Fibroblast of lung (primary cell): ENCODE measurements at regions not wholly inside any gene's neighbourhood (a gene's known extent, or its start where the extent isn't known, plus 50 kb on each side); places are given as distances from the start of the nearest gene placed in this dataset.

Source experiments
- DNase-seq, 2 donors: peaks; one replicate each; pipeline versions ENCODE4 v3.0.0 to v3.0.0-alpha.2; 2010; ENCODE audit warnings: low read depth in 2 of 2
- H2AFZ ChIP-seq: 2 replicates; pipeline ENCODE4 v1.5.1; 2012; ENCODE audit warnings: low read length, control low read depth, inconsistent platforms
- H3K27ac ChIP-seq: 2 replicates; pipeline ENCODE4 v1.5.1; 2011; ENCODE audit warnings: low read length, control low read depth; ENCODE audit not compliant: insufficient read depth
- H3K27me3 ChIP-seq: 2 replicates; pipeline ENCODE4 v1.5.1; 2011; ENCODE audit warnings: mild to moderate bottlenecking, low read length; ENCODE audit not compliant: control insufficient read depth, insufficient read depth
- H3K36me3 ChIP-seq: 2 replicates; pipeline ENCODE4 v1.5.1; 2011; ENCODE audit warnings: low read length; ENCODE audit not compliant: control insufficient read depth, insufficient read depth
- H3K4me1 ChIP-seq: 2 replicates; pipeline ENCODE4 v1.5.1; 2011; ENCODE audit warnings: low read length; ENCODE audit not compliant: control insufficient read depth, insufficient read depth; ENCODE audit errors: extremely low read depth
- H3K4me2 ChIP-seq: 2 replicates; pipeline ENCODE4 v1.5.1; 2011; ENCODE audit warnings: low read length, control low read depth; ENCODE audit not compliant: insufficient read depth; ENCODE audit errors: extremely low read depth
- H3K4me3 ChIP-seq, 4 experiments: fragments of 200-600 bp in 1 of 4; sonication (generic) in 1 of 4; replicated peaks in 1 of 4; 2 replicates each; pipeline ENCODE4 v1.5.1; 2011 to 2016; ENCODE audit warnings: low read length in 4 of 4, low read depth in 3 of 4, mild to moderate bottlenecking in 3 of 4, control low read depth in 2 of 4, inconsistent platforms in 1 of 4, mixed read lengths in 1 of 4; ENCODE audit not compliant: insufficient read depth in 1 of 4; ENCODE audit errors: control extremely low read depth in 1 of 4
- H3K79me2 ChIP-seq: 2 replicates; pipeline ENCODE4 v1.5.1; 2012; ENCODE audit warnings: mild to moderate bottlenecking, low read length, inconsistent platforms; ENCODE audit not compliant: control insufficient read depth, insufficient read depth
- H3K9ac ChIP-seq: 2 replicates; pipeline ENCODE4 v1.5.1; 2011; ENCODE audit warnings: mild to moderate bottlenecking, low read length, control low read depth; ENCODE audit not compliant: insufficient read depth
- H3K9me3 ChIP-seq: 2 replicates; pipeline ENCODE4 v1.5.1; 2012; ENCODE audit warnings: low read depth, low read length; ENCODE audit not compliant: control insufficient read depth, insufficient read depth
- H4K20me1 ChIP-seq: 2 replicates; pipeline ENCODE4 v1.5.1; 2011; ENCODE audit warnings: low read length; ENCODE audit not compliant: control insufficient read depth, insufficient read depth; ENCODE audit errors: extremely low read depth
- EZH2 ChIP-seq: IDR thresholded peaks from 2 replicates; pipeline ENCODE4 v1.5.1; 2012; ENCODE audit warnings: low read length, control low read depth, mild to moderate bottlenecking; ENCODE audit errors: missing control alignments
- TF ChIP-seq, protein P1 (sequence below), 2 donors: IDR thresholded peaks in 1 of 2; conservative IDR thresholded peaks in 1 of 2; 1 replicate in 1 of 2; 2 replicates in 1 of 2; pipeline ENCODE4 v1.5.1; 2011 to 2012; ENCODE audit warnings: low read length in 2 of 2, control low read depth in 1 of 2, inconsistent platforms in 1 of 2, low read depth in 1 of 2, mild to moderate bottlenecking in 1 of 2

- H3K9me3 ChIP-seq, result no peaks in the 10 kb centered on the region
- H3K79me2 ChIP-seq, result no peaks in the 10 kb centered on the region
- no peaks in the 10 kb centered on the region for H4K20me1 ChIP-seq
- no peak for TF ChIP-seq EZH2
- TF ChIP-seq, protein P1, sequence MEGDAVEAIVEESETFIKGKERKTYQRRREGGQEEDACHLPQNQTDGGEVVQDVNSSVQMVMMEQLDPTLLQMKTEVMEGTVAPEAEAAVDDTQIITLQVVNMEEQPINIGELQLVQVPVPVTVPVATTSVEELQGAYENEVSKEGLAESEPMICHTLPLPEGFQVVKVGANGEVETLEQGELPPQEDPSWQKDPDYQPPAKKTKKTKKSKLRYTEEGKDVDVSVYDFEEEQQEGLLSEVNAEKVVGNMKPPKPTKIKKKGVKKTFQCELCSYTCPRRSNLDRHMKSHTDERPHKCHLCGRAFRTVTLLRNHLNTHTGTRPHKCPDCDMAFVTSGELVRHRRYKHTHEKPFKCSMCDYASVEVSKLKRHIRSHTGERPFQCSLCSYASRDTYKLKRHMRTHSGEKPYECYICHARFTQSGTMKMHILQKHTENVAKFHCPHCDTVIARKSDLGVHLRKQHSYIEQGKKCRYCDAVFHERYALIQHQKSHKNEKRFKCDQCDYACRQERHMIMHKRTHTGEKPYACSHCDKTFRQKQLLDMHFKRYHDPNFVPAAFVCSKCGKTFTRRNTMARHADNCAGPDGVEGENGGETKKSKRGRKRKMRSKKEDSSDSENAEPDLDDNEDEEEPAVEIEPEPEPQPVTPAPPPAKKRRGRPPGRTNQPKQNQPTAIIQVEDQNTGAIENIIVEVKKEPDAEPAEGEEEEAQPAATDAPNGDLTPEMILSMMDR (conservative IDR thresholded peaks at IDR 0.05 in 1 of 2, IDR thresholded peaks at IDR 0.05 in 1 of 2; ENCODE audit: low read depth in 1 of 2, low read length in 2 of 2), result no peak
- no peak overlapping the region for H3K4me3 ChIP-seq
- H3K4me2 ChIP-seq, result no peak overlapping the region
- no peaks in the 10 kb centered on the region for H3K36me3 ChIP-seq
- H3K9ac ChIP-seq, result no peak overlapping the region
- H2AFZ ChIP-seq, result no peak overlapping the region
- no peaks in the 10 kb centered on the region for H3K27me3 ChIP-seq
- no peaks in the 10 kb centered on the region for H3K4me1 ChIP-seq
- H3K27ac ChIP-seq, result no peak overlapping the region
- DNase-seq, result no peak
Observed at GRCh38 chr10:111762114-111762513, 421.5 kb downstream of the GPAM start.

- Histone ChIP-seq H3K36me3 (no peaks in the 10 kb centered on the region), H3K27ac (no peak overlapping the region), H2AFZ (no peak overlapping the region), H4K20me1 (no peaks in the 10 kb centered on the region), H3K9me3 (no peaks in the 10 kb centered on the region), H3K27me3 (no peaks in the 10 kb centered on the region), H3K79me2 (no peaks in the 10 kb centered on the region), H3K4me1 (no peaks in the 10 kb centered on the region), H3K4me2 (no peak overlapping the region), H3K4me3 (no peak overlapping the region), H3K9ac (no peak overlapping the region)
- TF ChIP-seq, protein P1 (conservative IDR thresholded peaks at IDR 0.05 in 1 of 2, IDR thresholded peaks at IDR 0.05 in 1 of 2; ENCODE audit: low read depth in 1 of 2, low read length in 2 of 2), result no peak
- TF ChIP-seq EZH2, result no peak
- DNase-seq, result no peak
Observed at GRCh38 chr10:111765216-111765615, 418.3 kb downstream of the GPAM start.

GRCh38 chr10:111766464-111766863 is 417.1 kb downstream of the GPAM start:
- no peak overlapping the region for H2AFZ ChIP-seq
- H3K9ac ChIP-seq, result no peak overlapping the region
- H3K4me2 ChIP-seq, result no peak overlapping the region
- no peaks in the 10 kb centered on the region for H3K27me3 ChIP-seq
- no peaks in the 10 kb centered on the region for H4K20me1 ChIP-seq
- H3K4me1 ChIP-seq, result no peaks in the 10 kb centered on the region
- no peak for TF ChIP-seq EZH2
- TF ChIP-seq, protein P1 (conservative IDR thresholded peaks at IDR 0.05 in 1 of 2, IDR thresholded peaks at IDR 0.05 in 1 of 2; ENCODE audit: low read depth in 1 of 2, low read length in 2 of 2), result no peak
- no peaks in the 10 kb centered on the region for H3K9me3 ChIP-seq
- DNase-seq, result no peak
- no peak overlapping the region for H3K4me3 ChIP-seq
- H3K79me2 ChIP-seq, result no peaks in the 10 kb centered on the region
- H3K27ac ChIP-seq, result no peak overlapping the region
- H3K36me3 ChIP-seq, result no peaks in the 10 kb centered on the region
